ENCODE measurements at regions not wholly inside any gene's neighbourhood (a gene's known extent, or its start where the extent isn't known, plus 50 kb on each side); places are given as distances from the start of the nearest gene placed in this dataset.

GRCh38 chr5:158376679-158377078 lies 517.7 kb upstream of the CLINT1 start:
- H3K36me3 Mint-ChIP-seq (ENCODE audit: low read depth), result peaks cover 3% of the 10 kb centered on the region
- peaks cover 2% of the 10 kb centered on the region for H3K4me1 Mint-ChIP-seq (ENCODE audit: low read depth)
- H3K27ac Mint-ChIP-seq (ENCODE audit: unreplicated experiment), result no peak overlapping the region
- no peaks in the 10 kb centered on the region for H3K27me3 Mint-ChIP-seq (ENCODE audit: low read depth)
- peaks cover 6% of the 10 kb centered on the region for H3K9me3 Mint-ChIP-seq (ENCODE audit: low read depth)
- TF ChIP-seq CTCF (IDR thresholded peaks at IDR 0.05), result no peak
- no peak overlapping the region for H3K4me3 Mint-ChIP-seq (ENCODE audit: unreplicated experiment)
- DNase-seq (ENCODE audit: low spot score), result no peak

GRCh38 chr5:158375531-158375930 lies 516.6 kb upstream of the CLINT1 start:
- no peak overlapping the region for H3K4me3 Mint-ChIP-seq (ENCODE audit: unreplicated experiment)
- no peak for DNase-seq (ENCODE audit: low spot score)
- H3K36me3 Mint-ChIP-seq (ENCODE audit: low read depth), result peaks cover 3% of the 10 kb centered on the region
- H3K27me3 Mint-ChIP-seq (ENCODE audit: low read depth), result no peaks in the 10 kb centered on the region
- H3K4me1 Mint-ChIP-seq (ENCODE audit: low read depth), result peaks cover 1% of the 10 kb centered on the region
- H3K9me3 Mint-ChIP-seq (ENCODE audit: low read depth), result peaks cover 6% of the 10 kb centered on the region
- no peak for TF ChIP-seq CTCF (IDR thresholded peaks at IDR 0.05)
- H3K27ac Mint-ChIP-seq (ENCODE audit: unreplicated experiment), result no peak overlapping the region

GRCh38 chr5:158373608-158374395 lies 514.9 kb upstream of the CLINT1 start:
- no peak for TF ChIP-seq CTCF (IDR thresholded peaks at IDR 0.05)
- Mint-ChIP-seq H3K36me3 (ENCODE audit: low read depth) (peaks cover 3% of the 10 kb centered on the region), H3K27ac (ENCODE audit: unreplicated experiment) (no peak overlapping the region), H3K4me3 (ENCODE audit: unreplicated experiment) (no peak overlapping the region), H3K4me1 (ENCODE audit: low read depth) (no peaks in the 10 kb centered on the region), H3K27me3 (ENCODE audit: low read depth) (no peaks in the 10 kb centered on the region), H3K9me3 (ENCODE audit: low read depth) (peaks cover 6% of the 10 kb centered on the region)
- DNase-seq (ENCODE audit: low spot score), result no peak

GRCh38 chr5:158369241-158369640 lies 510.3 kb upstream of the CLINT1 start:
- H3K9me3 Mint-ChIP-seq (ENCODE audit: low read depth), result no peaks in the 10 kb centered on the region
- no peak overlapping the region for H3K4me3 Mint-ChIP-seq (ENCODE audit: unreplicated experiment)
- H3K27ac Mint-ChIP-seq (ENCODE audit: unreplicated experiment), result no peak overlapping the region
- H3K4me1 Mint-ChIP-seq (ENCODE audit: low read depth), result peaks cover 10% of the 10 kb centered on the region
- no peak for TF ChIP-seq CTCF (IDR thresholded peaks at IDR 0.05)
- no peak for DNase-seq (ENCODE audit: low spot score)
- H3K27me3 Mint-ChIP-seq (ENCODE audit: low read depth), result no peaks in the 10 kb centered on the region
- no peaks in the 10 kb centered on the region for H3K36me3 Mint-ChIP-seq (ENCODE audit: low read depth)

GRCh38 chr5:158368686-158369085 lies 509.7 kb upstream of the CLINT1 start:
- Mint-ChIP-seq H3K4me3 (ENCODE audit: unreplicated experiment) (no peak overlapping the region), H3K9me3 (ENCODE audit: low read depth) (no peaks in the 10 kb centered on the region), H3K36me3 (ENCODE audit: low read depth) (no peaks in the 10 kb centered on the region), H3K27ac (ENCODE audit: unreplicated experiment) (no peak overlapping the region), H3K4me1 (ENCODE audit: low read depth) (peaks cover 10% of the 10 kb centered on the region), H3K27me3 (ENCODE audit: low read depth) (no peaks in the 10 kb centered on the region)
- no peak for TF ChIP-seq CTCF (IDR thresholded peaks at IDR 0.05)
- DNase-seq (ENCODE audit: low spot score), result no peak
